G401 (cell line): ENCODE measurements at regions not wholly inside any gene's neighbourhood (a gene's known extent, or its start where the extent isn't known, plus 50 kb on each side); places are given as distances from the start of the nearest gene placed in this dataset.

Experiments used
- DNase-seq: peaks from one replicate; pipeline ENCODE4 v3.0.0-alpha.2; 2015; ENCODE audit warnings: low spot score
- in situ Hi-C: cut with HindIII; loops from 2 replicates; pipeline ENCODE4 v1.10.0; 2016; ENCODE audit warnings: low sequenced_read_pairs, mixed read lengths

GRCh38 chr5:118778941-118779340 lies 209.4 kb downstream of the DTWD2 start:
- in situ Hi-C loops, result no loop called here
- DNase-seq, result no peak

DNA sequence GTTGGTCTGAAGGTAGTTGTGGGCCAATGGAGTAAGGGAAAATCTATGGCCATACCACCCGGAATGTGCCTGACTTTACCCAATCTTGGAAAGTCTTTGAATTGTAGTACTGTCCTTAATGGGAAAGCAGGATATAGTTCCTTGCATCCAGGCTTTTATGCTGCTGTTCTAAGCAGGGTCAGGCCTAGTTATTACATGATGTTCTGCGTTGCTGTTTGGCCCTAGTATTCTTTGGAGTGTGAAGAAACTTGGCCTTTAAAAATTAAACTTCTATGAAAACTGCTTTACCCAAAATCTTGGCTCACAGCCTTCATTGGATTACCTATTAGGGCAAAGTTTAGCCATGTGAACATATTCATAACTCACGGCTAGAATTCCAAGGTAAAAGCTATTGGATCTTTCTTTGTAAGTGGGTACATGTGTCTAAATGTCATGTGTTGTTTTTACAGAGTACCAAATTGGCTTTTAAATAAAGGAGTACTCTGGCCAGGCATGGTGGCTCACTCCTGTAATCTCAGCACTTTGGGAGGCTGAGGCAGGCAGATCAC lies 211.1 kb downstream of the DTWD2 start:
- no peak for DNase-seq
- in situ Hi-C loops, result no loop called here

- no peak for DNase-seq
- in situ Hi-C loops, result no loop called here
Observed at GRCh38 chr5:118776755-118777154, 211.6 kb downstream of the DTWD2 start.

DNA sequence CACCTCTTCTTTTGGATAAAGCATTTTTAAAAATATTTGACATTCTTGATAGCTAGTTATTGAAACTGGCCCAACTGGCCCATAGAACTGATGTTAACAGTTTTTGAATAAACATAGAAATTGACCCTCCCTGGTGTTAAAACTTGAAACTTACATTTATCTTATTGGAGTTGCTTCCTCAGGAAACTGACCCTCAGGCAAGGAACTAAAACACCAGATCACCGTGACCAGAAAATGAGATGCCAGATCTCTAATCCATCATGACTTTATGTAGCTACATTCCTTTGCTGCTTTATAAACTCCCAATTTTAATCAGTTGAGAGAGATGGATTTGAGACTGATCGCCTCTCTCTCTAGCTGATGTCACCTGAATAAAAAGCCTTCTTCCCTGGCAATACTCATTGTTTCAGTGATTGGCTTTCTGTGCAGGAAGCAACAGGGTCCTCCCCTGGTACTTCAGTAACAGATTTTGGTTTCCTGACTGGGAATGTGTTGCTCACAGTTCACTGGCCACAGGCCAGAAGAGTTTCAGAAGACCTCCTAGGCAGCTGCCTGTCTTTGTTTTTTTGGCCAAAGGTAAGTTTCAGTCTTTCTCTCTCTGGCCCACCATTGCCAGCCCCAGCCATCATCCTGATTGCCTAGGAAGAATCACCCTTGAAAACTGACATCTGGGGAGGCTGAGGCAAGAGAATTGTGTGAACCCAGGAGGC lies 212.4 kb downstream of the DTWD2 start:
- in situ Hi-C loops, result no loop called here
- DNase-seq, result no peak

DNA sequence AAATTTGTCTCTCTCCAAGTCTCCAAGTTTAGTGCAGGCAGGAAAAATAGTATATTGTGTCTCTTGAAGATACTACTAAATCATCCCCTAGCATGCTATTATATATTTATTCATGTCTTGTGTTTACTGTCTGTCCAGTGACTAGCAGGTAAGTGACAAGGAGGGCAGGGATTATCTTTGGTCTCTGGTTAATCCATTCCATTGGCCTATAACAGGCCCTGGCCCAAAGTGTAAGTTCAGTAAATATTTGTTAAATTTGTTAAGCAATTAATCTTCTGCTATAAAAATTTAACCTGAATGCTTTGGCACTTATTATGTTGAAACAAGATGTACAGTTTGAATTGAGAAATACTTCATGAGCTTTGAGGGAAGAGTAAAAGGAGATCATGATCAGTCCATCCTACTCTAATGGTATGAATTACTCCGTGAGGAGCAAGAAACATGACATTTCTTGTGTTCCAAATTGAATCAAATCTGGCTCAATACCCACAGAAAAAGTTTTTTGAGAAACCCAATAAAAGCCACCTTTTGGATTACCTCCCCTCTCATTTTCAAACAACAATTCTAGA lies 219.7 kb downstream of the DTWD2 start:
- DNase-seq, result no peak
- in situ Hi-C loops, result no loop called here

GRCh38 chr5:118762291-118762690 lies 226.1 kb downstream of the DTWD2 start:
- DNase-seq, result no peak
- in situ Hi-C loops, result no loop called here

DNA sequence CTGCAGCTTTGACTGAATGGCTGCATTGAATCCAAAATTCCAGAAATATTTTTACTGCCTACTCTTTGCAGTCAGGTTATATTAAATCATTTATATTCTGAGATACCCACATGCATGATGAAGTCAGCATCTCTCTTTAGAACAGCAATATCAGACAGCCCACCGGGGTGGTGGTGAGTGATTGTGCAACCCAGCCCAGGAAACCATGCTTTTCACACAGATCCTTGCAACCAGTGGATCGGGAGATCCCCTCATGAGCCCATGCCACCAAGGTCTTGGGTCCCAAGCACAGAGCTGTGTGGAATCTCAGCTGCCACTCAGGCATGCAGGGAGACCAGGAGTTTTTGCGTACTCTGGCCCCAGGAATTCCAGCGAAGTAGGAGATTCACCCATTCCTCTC lies 226.5 kb downstream of the DTWD2 start:
- no peak for DNase-seq
- in situ Hi-C loops, result no loop called here

- no peak for DNase-seq
- in situ Hi-C loops, result no loop called here
Observed at GRCh38 chr5:118752969-118753368, 235.4 kb downstream of the DTWD2 start.

DNA sequence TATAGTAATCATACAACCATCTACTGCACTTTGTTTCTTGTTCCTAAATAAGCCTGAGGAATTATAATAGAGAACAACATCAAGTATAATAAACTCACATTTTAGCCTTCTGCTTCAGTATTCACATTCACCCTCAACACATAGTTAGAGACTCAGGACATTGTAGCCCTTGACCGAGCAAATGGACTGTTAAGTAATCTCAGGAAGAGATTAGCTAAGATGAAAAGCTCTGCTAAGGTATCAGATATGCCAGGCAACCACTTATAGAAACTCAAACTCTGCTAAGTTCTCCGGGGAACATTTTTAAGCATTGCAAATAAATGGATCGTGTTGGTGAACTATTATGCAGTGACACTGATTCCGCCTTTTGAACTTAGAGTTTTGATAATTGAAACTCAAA lies 252.0 kb downstream of the DTWD2 start:
- in situ Hi-C loops, result no loop called here
- no peak for DNase-seq

- no peak for DNase-seq
- in situ Hi-C loops, result no loop called here
Observed at GRCh38 chr5:118733394-118733793, 255.0 kb downstream of the DTWD2 start.

- no peak for DNase-seq
- in situ Hi-C loops, result no loop called here
Observed at GRCh38 chr5:118728191-118728590, 260.2 kb downstream of the DTWD2 start.

DNA sequence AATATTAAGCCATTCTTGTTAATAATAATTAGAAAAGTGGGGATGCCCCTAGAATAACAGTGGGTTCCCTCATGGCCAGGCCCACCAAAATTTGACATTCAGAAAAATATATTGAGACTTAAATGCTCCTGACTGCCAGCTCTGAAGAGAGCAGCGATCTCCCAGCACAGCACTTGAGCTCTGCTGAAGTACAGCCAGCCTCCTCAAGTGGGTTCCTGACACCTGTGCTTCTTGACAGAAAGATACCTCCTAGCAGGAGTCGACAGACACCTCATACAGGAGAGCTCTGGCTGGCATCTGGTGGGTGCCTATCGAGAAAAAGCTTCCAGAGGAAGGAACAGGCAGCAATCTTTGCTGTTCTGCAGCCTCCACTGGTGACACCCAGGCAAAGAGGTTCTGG lies 261.5 kb downstream of the DTWD2 start:
- DNase-seq, result no peak
- in situ Hi-C loops, result no loop called here

GRCh38 chr5:118723021-118723338 lies 265.4 kb downstream of the DTWD2 start:
- in situ Hi-C loops, result no loop called here
- no peak for DNase-seq

DNA sequence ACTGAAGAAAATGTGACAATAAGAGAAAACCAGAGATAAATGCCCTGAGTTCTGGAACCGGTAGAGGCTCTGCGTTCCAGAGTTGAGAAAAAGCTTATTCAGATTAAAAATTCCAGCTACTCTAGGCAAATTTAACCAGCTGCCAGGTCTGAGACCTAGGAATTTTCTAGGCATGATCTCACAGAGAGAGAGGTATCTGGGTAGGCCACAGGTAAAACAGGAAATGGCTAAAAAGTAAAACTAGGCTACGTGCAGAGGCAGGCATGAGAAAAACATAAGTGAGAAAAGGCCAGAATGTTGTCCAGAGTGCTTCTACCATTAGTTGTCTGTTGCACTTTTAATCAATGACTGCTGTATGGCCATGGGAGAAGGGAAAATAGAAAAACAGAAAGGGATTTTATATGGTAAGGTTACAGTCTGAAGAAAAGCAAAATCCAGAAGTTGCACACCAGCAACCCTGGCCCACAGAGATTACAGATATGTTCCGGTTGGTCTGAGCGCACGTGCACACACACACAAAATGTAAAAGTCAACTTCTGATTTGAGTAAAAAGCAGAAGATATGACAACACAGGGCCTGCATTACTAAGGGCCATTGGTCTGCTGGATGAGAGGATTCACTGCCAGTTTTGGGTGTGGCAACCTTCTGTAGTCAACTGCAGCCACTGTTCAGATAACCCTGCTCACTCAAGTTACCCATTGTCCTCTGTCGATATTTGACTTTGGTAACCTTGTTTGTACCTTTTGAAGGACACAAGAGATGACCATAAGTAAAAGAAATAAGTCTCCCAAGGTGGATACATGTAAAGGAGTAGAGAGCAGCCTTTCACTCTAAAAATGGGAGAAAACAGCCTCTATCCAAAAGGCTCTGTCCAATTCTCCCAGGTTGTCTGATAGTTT lies 266.0 kb downstream of the DTWD2 start:
- DNase-seq, result no peak

GRCh38 chr5:118711727-118712126 lies 276.6 kb downstream of the DTWD2 start:
- in situ Hi-C loops, result no loop called here
- no peak for DNase-seq

More for the DNA sequence above, 266.0 kb downstream of the DTWD2 start:
- in situ Hi-C loops, result no loop called here

DNA sequence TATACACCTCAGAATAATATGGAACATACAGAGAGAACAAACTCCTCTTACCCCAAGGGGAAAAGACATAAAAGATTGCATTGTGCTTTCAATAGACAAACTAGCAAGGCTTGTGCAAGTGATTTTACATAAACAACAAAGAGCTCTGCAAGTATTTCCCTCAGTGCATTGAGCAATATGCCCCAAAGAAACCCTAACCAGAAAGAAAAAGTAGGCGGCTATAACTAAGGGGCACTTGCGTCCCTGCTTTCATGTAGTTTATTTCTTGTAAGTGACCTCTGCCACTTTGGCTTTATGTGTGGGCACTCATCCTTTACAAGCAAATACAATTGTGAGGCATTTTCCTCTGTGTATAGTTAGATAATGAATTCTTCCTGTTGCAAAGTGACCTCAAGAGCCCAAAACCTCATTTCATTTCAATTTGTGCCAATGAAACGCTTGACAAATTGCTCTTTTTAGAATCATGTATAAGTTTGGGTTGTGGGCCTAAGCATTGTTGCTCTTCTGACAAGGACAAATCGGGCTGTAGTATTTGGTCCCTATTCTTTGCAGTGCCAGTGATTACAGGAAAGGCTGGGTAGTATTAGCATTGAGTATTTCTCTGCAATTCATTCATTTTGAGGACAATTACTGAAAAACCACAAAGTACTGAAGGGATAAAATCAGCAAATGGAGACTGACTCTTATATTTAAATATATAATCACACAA lies 282.2 kb downstream of the DTWD2 start:
- in situ Hi-C loops, result no loop called here
- DNase-seq, result no peak

DNA sequence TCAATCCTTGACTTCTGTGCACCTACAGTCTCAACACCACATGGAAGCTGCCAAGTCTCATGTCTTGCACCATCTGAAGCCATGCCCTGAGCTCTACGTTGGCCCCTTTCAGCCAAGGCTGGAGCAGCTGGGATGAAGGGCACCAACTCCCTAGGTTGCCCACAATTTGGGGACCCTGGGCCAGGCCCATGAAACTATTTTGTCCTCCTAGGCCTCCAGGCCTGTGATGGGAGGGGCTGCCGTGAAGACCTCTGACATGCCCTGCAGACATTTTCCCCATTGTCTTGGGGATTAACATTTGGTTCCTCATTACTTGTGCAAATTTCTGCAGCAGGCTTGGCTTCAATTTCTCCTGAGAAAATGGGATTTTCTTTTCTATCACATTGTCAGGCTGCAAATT lies 285.1 kb downstream of the DTWD2 start:
- in situ Hi-C loops, result no loop called here
- no peak for DNase-seq

- no peak for DNase-seq
- in situ Hi-C loops, result no loop called here
Observed at GRCh38 chr5:118701791-118702190, 286.6 kb downstream of the DTWD2 start.

- in situ Hi-C loops, result no loop called here
- no peak for DNase-seq
Observed at GRCh38 chr5:118700510-118700909, 287.8 kb downstream of the DTWD2 start.

DNA sequence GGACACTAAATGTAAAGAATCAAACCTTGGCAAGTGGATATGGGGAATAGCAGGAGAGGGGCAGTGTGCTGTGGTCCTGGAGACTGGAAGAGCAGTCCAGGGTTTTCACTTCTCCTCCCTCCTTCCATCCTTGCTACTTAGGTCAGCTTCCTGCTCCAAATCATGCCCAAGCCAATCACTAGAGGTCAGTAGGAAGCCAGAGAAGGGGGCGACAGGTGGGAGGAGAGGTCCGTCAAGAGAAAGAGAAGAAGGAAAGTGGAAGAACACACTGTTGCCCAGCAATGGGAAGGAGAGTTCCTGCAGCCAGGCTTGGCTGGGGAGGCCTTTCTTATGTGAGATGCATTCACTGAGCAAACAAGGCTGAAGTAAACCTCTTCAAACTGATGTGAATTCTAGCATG lies 289.6 kb downstream of the DTWD2 start:
- no peak for DNase-seq
- in situ Hi-C loops, result no loop called here
